A673 (cell line): ENCODE measurements at regions not wholly inside any gene's neighbourhood (a gene's known extent, or its start where the extent isn't known, plus 50 kb on each side); places are given as distances from the start of the nearest gene placed in this dataset.

Source experiments
- EZH2 ChIP-seq: fragments of 200-600 bp; sonication (generic); IDR thresholded peaks from 2 replicates; pipeline ENCODE4 v1.6.1; 2017; ENCODE audit warnings: borderline replicate concordance, low read depth, mild to moderate bottlenecking, mixed read lengths, antibody characterized with exemption, low read length; ENCODE audit not compliant: poor library complexity, severe bottlenecking
- TF ChIP-seq, protein P1 (sequence below): fragments of 300-800, 200-600 bp; sonication (generic); conservative IDR thresholded peaks from 2 replicates; pipeline ENCODE4 v1.5.1; 2017; ENCODE audit warnings: low read depth, mild to moderate bottlenecking, antibody characterized with exemption, low read length, moderate library complexity, mixed read lengths

DNA sequence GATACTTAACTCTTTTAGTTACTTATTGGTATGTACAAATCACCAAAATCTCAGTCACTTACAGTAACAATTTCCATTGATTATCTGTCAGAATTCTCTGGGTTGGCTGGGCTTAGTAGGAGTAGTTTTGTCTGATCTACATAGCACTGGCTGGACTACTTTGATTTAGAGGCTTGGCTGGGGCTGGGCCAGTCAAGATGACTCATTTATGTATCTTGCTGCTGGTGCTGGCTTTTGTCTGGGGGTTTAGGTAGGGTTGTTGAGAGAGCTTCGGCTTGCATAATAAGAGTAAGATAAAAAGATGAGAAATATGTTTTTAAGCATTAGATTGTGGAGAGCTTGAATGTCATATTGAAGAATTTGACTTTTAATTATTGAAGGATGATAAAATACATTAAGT is 1093.7 kb downstream of the SLC6A15 start:
- TF ChIP-seq, protein P1, sequence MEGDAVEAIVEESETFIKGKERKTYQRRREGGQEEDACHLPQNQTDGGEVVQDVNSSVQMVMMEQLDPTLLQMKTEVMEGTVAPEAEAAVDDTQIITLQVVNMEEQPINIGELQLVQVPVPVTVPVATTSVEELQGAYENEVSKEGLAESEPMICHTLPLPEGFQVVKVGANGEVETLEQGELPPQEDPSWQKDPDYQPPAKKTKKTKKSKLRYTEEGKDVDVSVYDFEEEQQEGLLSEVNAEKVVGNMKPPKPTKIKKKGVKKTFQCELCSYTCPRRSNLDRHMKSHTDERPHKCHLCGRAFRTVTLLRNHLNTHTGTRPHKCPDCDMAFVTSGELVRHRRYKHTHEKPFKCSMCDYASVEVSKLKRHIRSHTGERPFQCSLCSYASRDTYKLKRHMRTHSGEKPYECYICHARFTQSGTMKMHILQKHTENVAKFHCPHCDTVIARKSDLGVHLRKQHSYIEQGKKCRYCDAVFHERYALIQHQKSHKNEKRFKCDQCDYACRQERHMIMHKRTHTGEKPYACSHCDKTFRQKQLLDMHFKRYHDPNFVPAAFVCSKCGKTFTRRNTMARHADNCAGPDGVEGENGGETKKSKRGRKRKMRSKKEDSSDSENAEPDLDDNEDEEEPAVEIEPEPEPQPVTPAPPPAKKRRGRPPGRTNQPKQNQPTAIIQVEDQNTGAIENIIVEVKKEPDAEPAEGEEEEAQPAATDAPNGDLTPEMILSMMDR: no peak
- TF ChIP-seq EZH2: no peak
